GM18511 (cell line): ENCODE measurements at regions not wholly inside any gene's neighbourhood (a gene's known extent, or its start where the extent isn't known, plus 50 kb on each side); places are given as distances from the start of the nearest gene placed in this dataset.
A peak's percentile ranks its signal among the peaks of the same experiment; 100 is the strongest.

ENCODE experiments used
- ATAC-seq: cut with Tn5 transposase; IDR thresholded peaks from one replicate; pipeline ENCODE4 v1.9.1; 2021; ENCODE audit warnings: mild to moderate bottlenecking, moderate library complexity; ENCODE audit not compliant: unreplicated experiment

GRCh38 chr5:146940295-146940694 lies 61.7 kb upstream of the PPP2R2B start:
- ATAC-seq, result no peak

GRCh38 chr5:146944019-146944418 lies 65.5 kb upstream of the PPP2R2B start:
- no peak for ATAC-seq

GRCh38 chr5:146944764-146945616 lies 66.4 kb upstream of the PPP2R2B start:
- no peak for ATAC-seq

GRCh38 chr5:146945617-146946084 lies 67.1 kb upstream of the PPP2R2B start:
- ATAC-seq, result no peak

- peak; percentile 68 for ATAC-seq
These were observed 68.8 kb upstream of the PPP2R2B start for GRCh38 chr5:146947181-146947941.

GRCh38 chr5:146948666-146949065 lies 70.1 kb upstream of the PPP2R2B start:
- no peak for ATAC-seq

- no peak for ATAC-seq
These were observed 73.6 kb upstream of the PPP2R2B start for GRCh38 chr5:146952168-146952567.

- ATAC-seq, result no peak
These were observed 77.7 kb upstream of the PPP2R2B start for GRCh38 chr5:146956217-146956616.

- ATAC-seq, result no peak
These were observed 80.8 kb upstream of the PPP2R2B start for GRCh38 chr5:146959360-146959759.

GRCh38 chr5:146962801-146963355 lies 84.3 kb upstream of the PPP2R2B start:
- ATAC-seq, result no peak

GRCh38 chr5:146965761-146966659 lies 87.5 kb upstream of the PPP2R2B start:
- peak; percentile 98 for ATAC-seq

GRCh38 chr5:146967646-146968045 lies 89.1 kb upstream of the PPP2R2B start:
- no peak for ATAC-seq

- ATAC-seq, result no peak
These were observed 92.8 kb upstream of the PPP2R2B start for GRCh38 chr5:146971401-146971800.

GRCh38 chr5:146986469-146986868 lies 107.9 kb upstream of the PPP2R2B start:
- no peak for ATAC-seq

- ATAC-seq, result no peak
These were observed 115.4 kb upstream of the PPP2R2B start for GRCh38 chr5:146993876-146994530.

GRCh38 chr5:146995878-146996277 lies 117.3 kb upstream of the PPP2R2B start:
- no peak for ATAC-seq

GRCh38 chr5:147015405-147015804 lies 136.8 kb upstream of the PPP2R2B start:
- no peak for ATAC-seq

- ATAC-seq, result no peak
These were observed 138.6 kb upstream of the PPP2R2B start for GRCh38 chr5:147017191-147017590.

- ATAC-seq, result no peak
These were observed 139.1 kb upstream of the PPP2R2B start for GRCh38 chr5:147017621-147018020.

GRCh38 chr5:147018812-147019211 lies 140.3 kb upstream of the PPP2R2B start:
- no peak for ATAC-seq
